ENCODE measurements at regions not wholly inside any gene's neighbourhood (a gene's known extent, or its start where the extent isn't known, plus 50 kb on each side); places are given as distances from the start of the nearest gene placed in this dataset.
"Not testable (repeated sequence)": the region's sequence is repeated elsewhere in the genome, so short reads cannot be mapped to it uniquely, and the experiment has no call there.

DNA sequence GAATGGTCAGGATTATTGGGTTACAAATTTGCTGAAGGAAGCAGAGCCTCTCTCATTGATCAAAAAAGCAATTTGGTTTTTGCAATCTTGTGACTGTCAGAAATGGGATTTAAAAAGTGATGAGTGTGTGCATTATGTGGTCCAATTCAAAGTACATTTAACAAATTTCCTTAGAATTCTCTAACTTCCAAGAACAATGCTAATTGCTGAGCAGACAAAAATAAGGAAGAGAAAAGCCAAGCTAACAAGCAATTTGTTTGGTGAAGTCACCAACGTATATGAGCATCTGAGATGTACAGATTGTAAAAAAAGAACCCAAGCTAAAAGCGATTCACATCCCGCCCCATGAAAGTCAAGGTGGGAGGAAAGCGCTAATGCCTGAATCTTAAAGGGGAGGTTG lies 1643.9 kb downstream of the CDH8 start:
- no peak for DNase-seq (ENCODE audit: low read depth)

DNA sequence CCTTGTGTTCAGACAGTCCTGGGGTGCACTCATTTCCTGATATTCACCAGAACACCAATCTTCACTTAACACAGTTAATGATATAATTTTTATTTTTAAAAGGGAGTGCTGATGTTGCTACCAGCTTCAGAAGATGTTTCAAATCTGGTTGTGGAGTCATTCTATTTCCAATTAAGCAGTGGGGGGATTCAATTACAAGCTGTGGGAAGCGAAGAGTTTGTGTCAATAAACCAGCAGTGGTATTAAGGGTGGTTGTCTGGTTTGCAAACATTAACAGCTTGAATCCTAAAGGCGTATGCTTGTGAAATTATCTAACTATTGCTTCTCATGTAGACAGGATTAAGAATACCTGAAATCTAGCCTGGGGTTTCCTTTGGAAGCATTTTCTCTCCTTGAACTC lies 1637.5 kb upstream of the GOT2 start:
- DNase-seq (ENCODE audit: low read depth) = no peak

DNA sequence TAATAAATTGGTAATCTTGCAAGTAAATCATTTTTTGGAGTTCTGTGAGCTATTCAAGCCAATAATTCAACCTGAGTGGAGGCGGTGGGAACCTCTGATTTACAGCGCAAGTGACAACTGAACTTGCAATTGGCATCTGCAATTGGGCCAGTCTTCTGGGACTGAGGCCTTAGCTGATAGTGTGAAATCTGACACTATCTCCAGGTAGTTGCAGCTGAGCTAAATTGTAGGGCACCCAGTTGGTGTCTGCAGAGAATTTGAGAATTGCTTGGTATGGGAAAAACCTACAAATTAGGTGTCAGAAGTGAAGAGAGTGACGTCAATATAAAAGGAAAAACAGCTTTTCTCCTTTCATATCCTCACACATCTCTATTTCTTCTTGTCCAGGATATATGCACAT lies 1633.6 kb upstream of the GOT2 start:
- DNase-seq (ENCODE audit: low read depth) = no peak

DNA sequence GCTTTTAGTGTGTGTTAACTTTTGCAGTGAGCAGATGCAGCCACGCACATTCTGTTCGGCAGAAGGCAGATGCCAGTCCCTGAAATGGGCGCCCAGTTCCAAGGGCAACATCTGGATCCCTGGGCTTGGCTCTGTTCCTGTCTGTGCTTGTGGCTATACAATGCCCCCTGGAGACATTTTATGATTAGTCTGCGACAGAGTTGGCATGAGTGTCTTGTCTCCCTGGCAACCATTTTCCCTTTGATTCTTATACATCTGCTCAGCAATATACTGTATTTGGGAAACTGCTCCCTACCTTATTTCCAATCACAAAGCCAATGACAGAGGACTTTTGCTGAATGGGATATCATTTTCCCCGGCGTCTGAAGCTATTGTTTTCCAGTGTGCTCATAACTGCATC lies 1629.5 kb upstream of the GOT2 start:
- DNase-seq (ENCODE audit: low read depth) = no peak

DNA sequence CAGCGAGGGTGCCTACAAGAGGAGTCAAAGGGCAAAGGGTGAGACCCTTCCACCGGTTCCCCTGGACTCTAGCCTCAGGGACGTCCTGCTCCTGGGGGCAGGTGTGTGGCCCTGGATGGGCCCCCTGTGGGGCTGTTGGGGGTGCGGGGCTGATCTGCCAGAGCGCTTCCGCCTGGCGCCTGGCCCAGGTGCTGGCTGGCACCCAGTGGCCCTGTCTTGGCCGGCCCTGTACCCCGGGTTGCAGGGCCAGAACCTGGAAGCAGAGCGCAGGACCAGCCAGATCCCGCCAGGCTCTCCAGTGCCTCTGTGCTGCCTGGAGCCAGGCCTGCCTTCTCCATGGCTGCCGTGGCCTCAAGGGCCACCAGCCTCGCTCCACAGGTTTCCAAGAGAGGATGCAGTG lies 1625.8 kb upstream of the GOT2 start:
- not testable (repeated sequence) for DNase-seq (ENCODE audit: low read depth)

DNA sequence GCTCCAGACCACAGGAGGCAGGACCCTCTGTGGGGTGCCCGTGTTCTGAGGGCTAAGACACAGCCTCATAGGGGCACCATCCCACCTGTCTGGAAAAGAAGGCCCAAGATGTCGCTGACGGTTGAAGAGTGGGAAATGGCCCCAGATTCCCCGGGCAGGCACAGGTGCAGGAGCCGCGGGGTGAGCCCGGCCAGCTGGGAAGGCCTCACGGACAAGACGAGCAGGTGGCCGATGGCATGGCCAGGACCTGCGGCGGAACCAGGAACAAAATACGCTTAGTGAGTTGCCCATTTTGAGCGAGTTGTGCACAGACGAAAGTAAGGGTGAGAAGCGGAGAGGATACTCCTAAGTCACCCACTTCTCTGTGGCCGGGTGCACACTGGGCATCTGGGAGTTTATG lies 1625.3 kb upstream of the GOT2 start:
- DNase-seq (ENCODE audit: low read depth) = not testable (repeated sequence)

DNA sequence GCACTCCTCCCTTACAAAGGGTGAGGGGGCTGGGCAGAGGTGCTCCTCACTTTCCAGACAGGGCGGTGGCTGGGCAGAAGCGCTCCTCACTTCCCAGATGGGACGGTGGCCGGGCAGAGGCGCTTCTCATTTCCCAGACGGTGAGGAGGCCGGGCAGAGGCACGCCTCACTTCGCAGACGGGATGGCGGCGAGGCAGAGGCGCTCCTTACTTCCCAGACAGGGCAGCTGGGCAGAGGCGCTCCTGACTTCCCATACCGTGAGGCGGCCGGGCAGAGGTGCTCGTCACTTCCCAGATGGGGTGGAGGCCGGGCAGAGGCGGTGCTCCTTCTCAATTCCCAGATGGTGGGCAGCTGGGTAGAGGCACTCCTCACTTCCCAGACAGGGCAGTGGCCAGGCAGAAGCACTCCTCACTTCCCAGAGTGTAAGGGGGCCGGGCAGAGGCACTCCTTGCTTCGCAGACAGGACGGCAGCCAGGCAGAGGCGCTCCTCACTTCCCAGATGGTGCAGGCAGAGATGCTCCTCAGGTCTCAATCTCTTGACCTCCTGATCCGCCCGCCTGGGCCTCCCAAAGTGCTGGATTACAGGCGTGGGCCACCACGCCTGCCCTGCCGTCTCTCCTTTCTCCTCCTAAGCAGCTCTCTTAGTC lies 1623.9 kb upstream of the GOT2 start:
- DNase-seq (ENCODE audit: low read depth) = not testable (repeated sequence)

DNA sequence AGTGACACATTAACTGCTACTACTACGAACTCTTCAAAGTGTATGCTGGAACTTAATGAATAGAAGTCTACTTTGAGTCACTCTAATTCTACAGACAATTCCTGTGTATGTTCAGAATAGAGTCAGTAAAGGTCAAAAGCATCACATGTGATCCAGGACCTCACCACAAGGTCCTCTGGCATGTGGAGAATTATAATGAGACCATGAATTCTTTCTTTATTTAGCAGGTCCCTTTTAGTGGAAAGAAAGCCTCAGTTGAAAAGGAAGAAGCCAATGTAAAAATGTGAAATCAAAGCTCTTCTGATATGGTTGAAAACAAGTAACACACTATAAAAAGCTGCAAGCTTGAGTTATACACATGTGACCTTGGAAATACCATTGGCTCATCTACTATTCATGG lies 1612.1 kb upstream of the GOT2 start:
- DNase-seq (ENCODE audit: low read depth) = no peak

DNA sequence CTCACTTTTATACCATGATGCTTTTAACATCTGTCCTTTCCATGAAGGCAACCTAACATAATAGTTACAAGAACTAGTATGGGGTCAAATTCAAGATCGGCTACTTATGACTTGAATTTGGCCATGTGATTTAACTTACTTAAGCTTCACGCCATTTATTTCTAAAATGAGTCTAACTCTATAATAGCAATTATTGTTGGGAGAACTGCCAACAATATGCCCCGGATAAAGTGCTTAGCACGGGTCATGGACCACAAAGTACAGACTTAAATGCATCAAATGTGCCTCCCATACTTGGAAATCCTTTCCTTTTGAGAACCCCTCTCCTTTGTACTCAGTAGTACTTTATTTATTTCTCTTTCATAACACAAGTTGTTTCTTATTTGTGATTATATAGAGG lies 1603.6 kb upstream of the GOT2 start:
- DNase-seq (ENCODE audit: low read depth) = no peak

DNA sequence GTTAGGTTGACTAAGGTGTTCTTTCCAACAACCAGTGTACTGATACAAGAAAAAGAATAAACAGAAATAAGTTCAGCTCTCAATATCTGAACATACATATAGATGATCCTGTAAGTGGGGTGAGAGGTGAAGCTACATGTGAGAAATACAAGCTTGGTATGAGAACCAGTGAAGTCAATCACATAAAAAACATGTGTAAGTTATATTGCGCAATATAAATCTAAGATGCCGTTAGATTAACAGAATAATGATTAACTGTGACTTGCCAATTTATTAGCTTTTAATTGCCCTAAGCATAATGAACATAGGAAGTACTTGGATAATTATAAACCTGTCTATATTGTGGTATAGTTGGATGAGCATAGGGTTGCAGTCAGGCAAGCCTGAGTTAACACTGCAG lies 1597.1 kb upstream of the GOT2 start:
- no peak for DNase-seq (ENCODE audit: low read depth)

DNA sequence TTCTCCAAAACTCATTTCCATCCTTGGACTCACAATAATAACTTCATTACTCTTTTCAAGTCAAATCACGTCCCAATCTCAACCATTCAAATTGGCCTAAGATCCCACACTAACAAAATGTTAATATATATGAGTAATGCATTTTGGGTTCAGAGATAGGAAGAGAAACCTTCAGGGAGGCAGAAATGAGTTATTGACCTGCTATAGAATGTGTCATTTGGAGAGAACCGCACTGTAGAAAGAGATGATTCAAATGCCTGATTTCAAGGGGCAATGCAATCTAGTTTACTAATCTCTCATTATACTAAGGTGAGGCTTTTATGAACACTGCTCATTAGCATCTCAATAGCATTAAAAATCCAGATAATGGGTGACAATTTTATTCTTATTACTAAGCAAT lies 1595.0 kb upstream of the GOT2 start:
- DNase-seq (ENCODE audit: low read depth) = no peak

DNA sequence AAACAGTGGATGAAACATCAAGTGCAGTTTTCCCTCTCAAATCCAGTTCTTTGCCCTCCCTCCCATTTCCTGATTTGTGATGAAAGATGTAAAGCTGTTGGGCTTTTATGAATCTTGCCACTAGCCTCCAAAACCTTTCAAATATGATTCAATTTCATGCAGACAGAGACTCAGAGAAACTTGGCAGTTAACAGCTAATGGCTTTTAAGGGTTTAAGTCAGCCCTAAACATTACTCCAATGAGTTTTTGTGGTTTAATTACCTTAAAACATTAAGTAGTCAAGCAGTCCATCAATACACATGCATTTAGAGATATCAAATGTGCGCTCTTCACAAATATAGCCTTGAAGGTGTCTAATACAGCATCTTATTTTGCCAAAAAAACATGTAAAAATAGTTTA lies 1594.0 kb upstream of the GOT2 start:
- no peak for DNase-seq (ENCODE audit: low read depth)

DNA sequence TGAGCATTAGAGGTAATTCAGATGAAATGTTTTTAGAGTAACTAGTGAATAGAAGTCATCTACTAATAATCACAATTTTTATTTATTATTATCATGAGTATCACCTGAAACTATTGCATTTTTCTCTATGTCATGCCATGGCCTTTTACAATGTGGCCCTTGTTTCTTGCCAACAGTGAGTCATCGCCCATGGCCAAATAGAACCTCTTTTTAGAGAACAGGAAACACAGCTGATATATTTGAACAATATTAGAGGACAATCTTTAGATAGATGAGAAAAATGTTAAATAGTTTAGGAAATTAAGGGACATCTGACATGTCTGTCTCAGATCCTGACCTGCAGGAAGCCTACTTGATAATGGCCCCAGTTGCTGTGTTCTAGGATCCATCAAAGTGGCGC lies 1584.4 kb upstream of the GOT2 start:
- no peak for DNase-seq (ENCODE audit: low read depth)

DNA sequence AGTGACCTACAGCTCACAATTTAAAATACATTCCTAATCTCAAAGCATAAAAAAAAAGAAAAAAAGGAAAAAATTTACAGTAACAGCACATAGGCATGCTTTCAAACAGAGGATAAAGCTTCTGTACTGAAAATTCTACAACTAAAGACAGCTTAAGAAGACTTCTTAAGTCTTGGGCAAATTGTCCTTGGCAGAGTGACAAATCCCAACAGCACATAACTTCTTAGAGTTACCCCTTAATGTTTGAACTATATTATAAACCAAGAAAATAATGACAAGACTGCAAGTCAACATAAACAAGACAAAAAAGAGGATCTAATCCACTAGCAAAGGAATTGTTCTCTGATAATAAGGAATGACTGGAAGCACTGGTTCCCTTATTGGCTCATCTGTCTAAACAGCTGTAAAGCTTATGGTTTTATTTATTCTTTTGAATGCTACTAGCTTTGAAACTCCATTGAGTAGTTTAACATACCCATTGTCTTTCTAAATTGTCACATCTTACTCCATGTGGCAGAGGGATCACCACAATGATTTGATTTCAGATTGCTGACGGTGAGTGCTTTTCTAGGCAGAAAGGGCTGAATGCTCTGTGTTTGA lies 1576.8 kb upstream of the GOT2 start:
- no peak for DNase-seq (ENCODE audit: low read depth)

DNA sequence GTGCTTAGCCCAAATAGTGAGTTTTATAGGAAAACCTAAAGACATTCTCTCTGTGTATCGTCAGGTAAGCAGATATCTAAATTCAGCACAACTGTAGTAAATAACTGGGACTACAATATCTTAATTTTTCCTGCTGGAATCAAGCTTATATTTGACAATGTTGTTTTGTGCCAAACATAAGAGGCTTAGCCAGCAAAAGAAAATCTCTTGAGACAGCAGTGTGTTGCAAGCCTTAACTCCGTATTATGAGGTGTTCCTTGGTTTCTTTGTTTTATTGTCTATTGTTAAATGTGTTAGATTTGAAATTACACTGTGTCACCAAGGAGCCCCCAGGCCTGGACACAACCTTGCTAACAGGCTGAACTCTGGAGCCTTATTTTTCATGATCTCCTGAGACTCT lies 1570.6 kb upstream of the GOT2 start:
- no peak for DNase-seq (ENCODE audit: low read depth)

DNA sequence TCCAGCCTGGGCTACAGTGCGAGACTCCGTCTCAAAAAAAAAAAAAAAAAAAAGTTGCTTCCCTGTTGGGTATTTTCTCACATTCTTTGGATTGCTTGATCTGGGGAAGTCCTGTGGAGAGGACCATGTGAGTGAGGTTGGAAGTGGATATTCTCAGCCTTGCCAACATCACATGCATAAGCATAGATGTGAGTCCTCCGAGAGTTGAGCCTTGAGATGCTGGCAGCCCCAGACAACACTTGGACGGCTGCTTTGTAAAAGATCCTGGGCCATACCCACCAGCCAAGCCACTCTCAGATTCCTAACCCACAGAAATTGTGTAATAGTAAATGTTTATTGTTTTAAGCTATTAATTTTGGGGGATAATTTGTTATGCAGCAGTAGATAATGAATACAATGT lies 1570.0 kb upstream of the GOT2 start:
- DNase-seq (ENCODE audit: low read depth) = no peak

DNA sequence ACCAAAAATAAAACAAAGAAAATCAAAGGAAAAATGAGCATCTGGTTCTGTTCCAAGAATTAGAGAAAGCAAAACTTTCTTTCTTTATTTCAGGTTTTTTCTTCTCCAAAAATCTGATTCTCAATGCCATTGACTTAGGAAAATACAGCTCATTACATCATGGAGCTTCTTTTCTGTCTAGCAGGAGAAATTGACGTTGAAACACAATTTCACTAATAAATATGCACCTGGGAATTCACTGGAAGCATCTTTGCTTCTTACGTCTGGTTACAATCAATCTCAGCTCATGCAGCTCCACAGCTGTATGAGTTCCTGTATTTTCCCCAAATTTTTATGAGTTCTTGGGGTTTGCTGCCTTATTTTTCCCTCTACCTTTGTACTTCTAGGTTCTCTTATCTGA lies 1568.6 kb upstream of the GOT2 start:
- no peak for DNase-seq (ENCODE audit: low read depth)

DNA sequence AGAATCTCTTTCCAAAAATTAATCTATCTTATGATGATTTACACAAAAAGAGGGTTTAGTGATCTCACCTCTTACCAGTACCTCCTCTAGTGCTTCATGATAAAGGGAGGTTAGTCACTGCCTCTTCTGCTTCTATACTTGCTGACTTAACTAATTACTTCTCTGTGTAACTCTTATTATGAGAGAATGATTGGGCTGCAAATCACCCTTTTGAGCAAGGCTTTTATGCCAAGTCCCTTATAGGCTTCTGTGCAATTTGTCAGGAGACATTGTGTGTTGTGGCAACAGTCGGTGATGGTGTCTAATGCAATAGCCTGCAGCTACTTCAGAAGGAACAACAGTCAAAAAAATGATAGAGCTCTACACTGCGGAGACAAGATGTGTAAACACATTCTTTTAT lies 1568.1 kb upstream of the GOT2 start:
- no peak for DNase-seq (ENCODE audit: low read depth)

DNA sequence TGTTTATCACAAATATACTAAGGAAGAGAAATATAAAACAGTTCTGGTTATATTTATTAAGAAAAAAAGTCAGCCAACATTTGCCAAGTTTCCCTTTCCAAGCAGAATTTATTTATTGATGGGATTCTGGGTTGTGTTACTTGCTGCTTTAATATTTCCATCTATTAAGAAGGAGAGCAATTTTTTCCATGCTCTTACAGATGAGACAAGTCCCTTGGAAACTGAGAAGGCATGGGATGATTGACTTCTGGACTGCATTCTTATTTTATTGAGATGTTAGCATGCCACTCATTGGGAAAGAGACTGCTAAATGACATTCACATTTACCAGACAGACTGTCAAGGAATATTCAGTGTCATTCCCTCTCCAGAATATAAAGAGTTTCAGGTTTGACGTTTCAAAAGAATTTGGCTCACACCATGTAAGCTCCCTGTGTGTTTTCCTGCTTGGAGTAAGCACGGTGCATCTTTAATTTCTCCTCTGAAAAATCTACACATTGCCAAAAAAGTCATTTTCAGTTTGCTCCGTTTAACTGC lies 1565.2 kb upstream of the GOT2 start:
- no peak for DNase-seq (ENCODE audit: low read depth)

DNA sequence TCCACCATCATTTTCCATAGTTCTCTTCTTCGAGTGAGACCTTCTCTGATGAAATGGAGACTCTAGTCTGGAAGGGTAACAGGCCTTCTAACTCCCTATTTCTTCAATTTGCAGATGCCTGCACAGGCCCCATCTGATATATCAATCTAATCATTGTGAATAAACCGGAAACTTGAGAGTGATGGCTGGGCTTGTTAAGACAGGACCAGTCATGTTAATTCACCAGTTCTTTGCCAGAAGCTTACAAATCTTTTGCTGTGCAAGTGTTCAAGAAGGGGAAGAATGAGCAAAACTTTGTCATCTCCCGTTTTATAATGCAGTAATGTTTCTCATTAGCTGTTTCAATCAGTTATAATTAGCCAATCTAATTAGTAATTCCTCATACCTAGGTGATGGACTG lies 1561.3 kb upstream of the GOT2 start:
- no peak for DNase-seq (ENCODE audit: low read depth)

DNA sequence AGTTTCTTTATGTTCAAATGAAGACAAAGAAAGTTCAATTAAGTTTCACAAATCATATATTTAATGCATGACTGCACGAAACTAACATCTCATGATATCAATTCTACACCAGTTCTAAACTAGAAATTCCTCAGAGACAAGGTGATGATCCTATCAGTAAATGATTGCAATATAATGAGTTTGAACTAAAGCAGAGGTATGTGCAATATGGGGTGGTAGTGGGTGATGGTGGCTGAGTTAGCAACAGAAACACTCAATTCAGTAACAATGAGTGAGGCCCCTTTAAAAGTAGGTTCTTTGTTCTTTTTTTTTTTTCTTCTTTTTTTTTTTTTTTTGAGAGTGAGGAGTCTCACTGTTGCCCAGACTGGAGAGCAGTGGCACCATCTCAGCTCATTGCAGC lies 1551.7 kb upstream of the GOT2 start:
- DNase-seq (ENCODE audit: low read depth) = no peak

DNA sequence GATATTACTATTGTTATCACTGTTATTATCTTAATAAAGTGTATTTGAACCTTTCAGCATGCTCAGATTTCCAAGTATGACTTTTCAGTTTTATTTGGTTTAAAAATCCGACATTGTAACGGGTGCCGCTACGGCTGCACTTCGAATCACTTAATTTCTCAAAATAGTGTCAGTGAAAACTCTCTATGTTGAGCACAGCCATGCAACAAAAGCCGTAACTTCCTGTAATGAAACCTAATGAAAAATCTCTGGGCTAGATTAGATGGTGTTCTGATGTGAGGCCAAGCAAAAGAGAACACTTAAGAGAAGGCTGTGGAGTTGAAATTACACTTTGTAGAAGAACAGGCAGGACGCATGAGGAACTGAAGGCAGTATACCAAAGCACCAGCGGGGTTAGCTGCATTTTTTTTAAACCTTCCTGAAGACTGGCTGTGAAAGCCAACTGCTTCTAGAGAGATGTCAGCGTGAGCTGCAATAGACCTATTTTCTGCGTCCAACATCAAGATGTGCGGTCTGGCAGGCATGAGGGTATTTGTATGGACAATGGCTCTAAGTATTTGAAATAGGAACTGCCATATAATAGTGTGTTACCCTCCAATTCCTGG lies 1545.0 kb upstream of the GOT2 start:
- DNase-seq (ENCODE audit: low read depth) = no peak

DNA sequence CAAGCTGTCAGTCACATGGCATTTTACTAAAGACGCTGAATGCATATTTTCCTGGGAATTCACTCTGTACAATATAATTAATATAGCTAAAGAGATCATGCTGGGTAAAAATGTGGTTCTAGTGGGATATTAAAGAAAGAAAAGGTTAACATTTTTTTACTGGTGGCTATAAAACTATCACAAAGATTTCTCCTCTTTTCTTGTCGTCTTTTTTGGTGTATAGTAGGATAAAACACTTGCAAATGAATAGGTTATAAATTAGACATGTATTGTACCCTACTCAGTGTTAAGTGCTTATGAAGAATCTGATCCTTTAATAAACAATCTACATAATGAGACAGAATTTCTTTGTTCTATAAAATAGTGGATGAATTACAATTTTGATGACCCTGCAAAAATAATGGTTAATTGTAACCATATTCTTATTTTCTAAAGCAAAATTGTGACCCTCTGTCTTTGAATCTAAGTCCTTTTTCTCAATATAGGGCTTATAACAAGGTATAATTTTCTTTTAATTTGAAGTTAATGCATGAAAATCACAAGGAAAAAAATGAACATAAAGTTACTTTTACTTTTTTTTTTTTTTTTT lies 1540.4 kb upstream of the GOT2 start:
- no peak for DNase-seq (ENCODE audit: low read depth)

All from Daoy (cell line).